Smooth muscle cell (in vitro differentiated cells): ENCODE measurements at regions not wholly inside any gene's neighbourhood (a gene's known extent, or its start where the extent isn't known, plus 50 kb on each side); places are given as distances from the start of the nearest gene placed in this dataset.

Source experiments
- DNase-seq: peaks from one replicate; lab custom pipeline; 2025; ENCODE audit not compliant: unreplicated experiment; lab: John Stamatoyannopoulos, UW
- H2AFZ ChIP-seq: fragments of 200-600 bp; sonication (generic); 2 replicates; pipeline ENCODE4 v1.6.0; 2016; ENCODE audit warnings: antibody characterized with exemption, low read depth, mild to moderate bottlenecking
- H3F3A ChIP-seq: fragments of 200-600 bp; sonication (generic); 2 replicates; pipeline ENCODE4 v1.6.0; 2017; ENCODE audit warnings: antibody characterized with exemption, low read depth
- H3K27ac ChIP-seq: fragments of 200-600 bp; sonication (generic); 2 replicates; pipeline ENCODE4 v1.5.1; 2016; ENCODE audit warnings: low read depth, mild to moderate bottlenecking
- H3K27me3 ChIP-seq: fragments of 200-600 bp; sonication (generic); 2 replicates; pipeline ENCODE4 v1.6.1; 2016; ENCODE audit warnings: low read depth, mild to moderate bottlenecking
- H3K36me3 ChIP-seq: fragments of 200-600 bp; sonication (generic); 2 replicates; pipeline ENCODE4 v1.5.1; 2016; ENCODE audit warnings: low read depth
- H3K4me1 ChIP-seq: fragments of 200-600 bp; sonication (generic); 2 replicates; pipeline ENCODE4 v1.5.1; 2016; ENCODE audit warnings: low read depth
- H3K4me2 ChIP-seq: fragments of 200-600 bp; sonication (generic); 2 replicates; pipeline ENCODE4 v1.6.0; 2016; ENCODE audit warnings: mild to moderate bottlenecking
- H3K4me3 ChIP-seq: fragments of 200-600 bp; sonication (generic); 2 replicates; pipeline ENCODE4 v1.5.1; 2016; ENCODE audit warnings: mild to moderate bottlenecking
- H3K79me2 ChIP-seq: fragments of 200-600 bp; sonication (generic); 2 replicates; pipeline ENCODE4 v1.6.0; 2016; ENCODE audit warnings: low read depth, mild to moderate bottlenecking
- H3K9ac ChIP-seq: fragments of 200-600 bp; sonication (generic); 2 replicates; pipeline ENCODE4 v1.6.0; 2016; ENCODE audit warnings: low read depth
- H3K9me3 ChIP-seq: fragments of 200-600 bp; sonication (generic); replicated peaks from 2 replicates; pipeline ENCODE4 v1.5.1; 2016; ENCODE audit warnings: low read depth
- H4K20me1 ChIP-seq: fragments of 200-600 bp; sonication (generic); 2 replicates; pipeline ENCODE4 v1.6.0; 2016; ENCODE audit warnings: low read depth
- CTCF ChIP-seq: fragments of 200-600 bp; sonication (generic); IDR thresholded peaks from 2 replicates; pipeline ENCODE4 v1.5.1; 2017; ENCODE audit warnings: borderline replicate concordance, mild to moderate bottlenecking, antibody characterized with exemption; ENCODE audit not compliant: insufficient read depth, poor library complexity, severe bottlenecking
- WGBS: methylation state at CpG from one replicate; pipeline ENCODE4 v1.1.7; 2016; ENCODE audit warnings: low lambda C conversion rate; 5-methylcytosine and 5-hydroxymethylcytosine counted together

DNA sequence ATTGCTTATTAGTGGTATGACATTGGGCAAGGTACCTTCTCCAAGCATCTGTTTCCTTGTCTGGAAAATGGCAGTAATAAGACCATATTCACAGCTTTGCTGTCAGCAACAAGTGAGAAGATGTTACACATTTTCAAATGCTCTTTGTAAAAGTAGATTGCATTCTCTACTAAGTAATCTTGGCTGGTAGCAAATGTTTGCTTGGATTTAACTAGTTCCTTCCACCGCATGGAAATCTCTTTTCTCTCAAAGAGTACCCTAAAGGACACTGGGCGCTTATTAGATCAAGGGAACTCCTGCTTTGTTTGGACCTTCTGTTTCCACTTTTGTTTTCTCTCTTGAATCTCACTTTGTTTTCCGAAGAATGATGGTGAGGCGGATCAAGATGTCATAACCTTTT, 185.2 kb upstream of the BMPER start:
- no peak overlapping the region for H3K9ac ChIP-seq
- no peaks in the 10 kb centered on the region for H3K9me3 ChIP-seq
- WGBS = 98% methylated on average over 4 of the region's 4 CpGs
- peaks cover 2% of the 10 kb centered on the region for H3K27me3 ChIP-seq
- peaks cover 12% of the 10 kb centered on the region for H3F3A ChIP-seq
- no peaks in the 10 kb centered on the region for H3K36me3 ChIP-seq
- no peak for DNase-seq
- no peaks in the 10 kb centered on the region for H3K79me2 ChIP-seq
- no peak overlapping the region for H3K4me3 ChIP-seq
- H3K27ac ChIP-seq = no peak overlapping the region
- no peak overlapping the region for H3K4me2 ChIP-seq
- H3K4me1 ChIP-seq = peaks cover 7% of the 10 kb centered on the region
- H2AFZ ChIP-seq = no peak overlapping the region
- no peak for TF ChIP-seq CTCF
- H4K20me1 ChIP-seq = no peaks in the 10 kb centered on the region

GRCh38 chr7:33720870-33721269, 184.5 kb upstream of the BMPER start:
- Histone ChIP-seq H3K27ac (peak overlapping the region; percentile 94), H4K20me1 (no peaks in the 10 kb centered on the region), H3K36me3 (no peaks in the 10 kb centered on the region), H3K27me3 (no peaks in the 10 kb centered on the region), H3F3A (peaks cover 12% of the 10 kb centered on the region), H3K4me3 (no peak overlapping the region), H3K4me2 (peak overlapping the region; percentile 62), H3K9me3 (no peaks in the 10 kb centered on the region), H3K9ac (no peak overlapping the region), H3K79me2 (no peaks in the 10 kb centered on the region), H2AFZ (no peak overlapping the region), H3K4me1 (peaks cover 7% of the 10 kb centered on the region)
- DNase-seq = no peak
- 15% methylated on average over 3 of the region's 3 CpGs for WGBS
- no peak for TF ChIP-seq CTCF

GRCh38 chr7:33721895-33722294, 183.4 kb upstream of the BMPER start:
- H3K79me2 ChIP-seq = no peaks in the 10 kb centered on the region
- H3F3A ChIP-seq = peaks cover 12% of the 10 kb centered on the region
- peaks cover 14% of the 10 kb centered on the region for H3K4me1 ChIP-seq
- DNase-seq = no peak
- peak overlapping the region; percentile 62 for H3K4me2 ChIP-seq
- H3K9ac ChIP-seq = peak overlapping the region; percentile 86
- H3K27me3 ChIP-seq = no peaks in the 10 kb centered on the region
- H3K36me3 ChIP-seq = no peaks in the 10 kb centered on the region
- H2AFZ ChIP-seq = no peak overlapping the region
- H3K4me3 ChIP-seq = no peak overlapping the region
- no peaks in the 10 kb centered on the region for H4K20me1 ChIP-seq
- no peaks in the 10 kb centered on the region for H3K9me3 ChIP-seq
- H3K27ac ChIP-seq = peak overlapping the region; percentile 94
- 45% methylated on average over 4 of the region's 4 CpGs for WGBS
- TF ChIP-seq CTCF = no peak

DNA sequence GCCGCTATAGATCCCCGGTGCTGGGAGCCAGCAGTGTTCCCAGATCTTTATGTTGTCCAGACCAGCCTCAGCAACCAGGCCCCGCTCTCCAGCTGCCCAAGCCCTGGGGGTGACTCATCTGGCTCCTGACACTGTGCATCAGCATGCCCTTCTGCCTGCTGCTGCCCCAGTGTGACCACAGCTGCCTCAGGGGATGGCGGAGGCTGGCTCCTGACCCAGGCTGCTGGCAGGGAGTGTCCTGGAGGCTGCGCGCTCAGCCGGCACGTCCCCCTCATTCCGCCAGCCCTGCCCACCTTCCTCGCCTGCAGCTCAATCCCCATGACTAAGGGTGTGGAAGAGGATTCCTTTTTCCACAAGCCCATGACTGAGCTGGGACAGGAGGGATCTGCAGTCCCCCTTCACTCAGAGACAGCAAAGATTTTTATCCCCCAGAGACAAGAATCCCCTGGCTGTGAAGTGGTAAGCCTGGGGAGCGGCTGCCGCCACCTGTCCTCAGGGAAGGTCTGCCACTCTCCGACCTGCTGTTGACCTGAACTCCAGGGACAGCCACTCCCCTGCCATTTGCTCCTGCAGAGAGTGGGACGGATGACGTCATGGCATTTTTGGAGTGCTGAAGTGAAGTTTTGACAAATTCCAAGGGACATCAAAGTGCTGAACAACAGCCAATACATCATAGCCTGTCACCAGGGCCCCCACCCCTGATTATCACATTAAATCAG, 182.8 kb upstream of the BMPER start:
- DNase-seq = peak; percentile 62
- peaks cover 14% of the 10 kb centered on the region for H3K4me1 ChIP-seq

More for the DNA sequence above, 182.8 kb upstream of the BMPER start:
- Histone ChIP-seq H4K20me1 (no peaks in the 10 kb centered on the region), H2AFZ (no peak overlapping the region), H3K4me3 (no peak overlapping the region), H3K27me3 (no peaks in the 10 kb centered on the region), H3K9ac (peak overlapping the region; percentile 86), H3K4me2 (peak overlapping the region; percentile 62), H3K27ac (peak overlapping the region; percentile 94), H3K9me3 (no peaks in the 10 kb centered on the region), H3F3A (peaks cover 12% of the 10 kb centered on the region), H3K79me2 (no peaks in the 10 kb centered on the region), H3K36me3 (no peaks in the 10 kb centered on the region)
- no peak for TF ChIP-seq CTCF
- WGBS = 7% methylated on average over 15 of the region's 15 CpGs
